ENCODE measurements at regions not wholly inside any gene's neighbourhood (a gene's known extent, or its start where the extent isn't known, plus 50 kb on each side); places are given as distances from the start of the nearest gene placed in this dataset.

DNA sequence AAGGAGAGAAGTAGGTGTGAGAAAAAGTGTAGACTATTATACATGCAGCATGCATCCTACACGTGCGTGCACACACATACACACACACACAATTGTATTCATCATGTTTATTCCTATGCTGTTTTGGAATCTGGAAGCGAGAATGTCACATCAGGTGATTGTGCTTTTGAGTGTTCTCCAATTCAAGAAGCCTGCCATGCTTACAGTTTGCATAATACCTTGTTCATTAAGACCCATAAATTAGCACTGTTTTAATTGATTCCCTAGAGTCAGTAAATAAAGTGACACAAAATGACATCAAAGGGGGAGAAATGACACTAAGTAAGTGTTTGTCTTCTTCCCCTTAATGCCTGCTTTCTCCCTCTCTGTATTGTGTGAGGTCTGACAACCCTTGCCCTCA is 336.1 kb upstream of the IGFBP7 start:
- no peak for DNase-seq (ENCODE audit: low read depth in 4 of 4, low spot score in 3 of 4)

GRCh38 chr4:57445686-57446085 is 335.5 kb upstream of the IGFBP7 start:
- DNase-seq (ENCODE audit: low read depth in 4 of 4, low spot score in 3 of 4), result no peak

DNA sequence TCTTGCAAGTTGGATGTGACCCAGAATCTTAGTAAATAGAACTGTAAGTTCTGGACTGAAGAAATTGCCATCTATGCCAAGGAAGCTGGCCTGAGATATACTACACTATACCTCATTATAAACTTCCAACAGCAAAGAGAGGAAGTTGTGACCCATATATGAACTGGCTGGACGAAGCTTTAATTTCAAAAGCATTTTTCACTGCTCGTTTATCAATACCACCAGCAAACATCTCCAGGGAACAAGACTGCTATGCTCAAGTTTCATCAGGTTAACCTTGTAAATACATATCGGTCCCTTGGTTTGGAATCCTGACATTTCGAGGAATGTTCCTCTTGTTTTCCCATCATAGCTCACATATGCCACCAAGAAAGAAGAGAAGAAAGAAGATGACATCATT is 334.5 kb upstream of the IGFBP7 start:
- no peak for DNase-seq (ENCODE audit: low read depth in 4 of 4, low spot score in 3 of 4)

DNA sequence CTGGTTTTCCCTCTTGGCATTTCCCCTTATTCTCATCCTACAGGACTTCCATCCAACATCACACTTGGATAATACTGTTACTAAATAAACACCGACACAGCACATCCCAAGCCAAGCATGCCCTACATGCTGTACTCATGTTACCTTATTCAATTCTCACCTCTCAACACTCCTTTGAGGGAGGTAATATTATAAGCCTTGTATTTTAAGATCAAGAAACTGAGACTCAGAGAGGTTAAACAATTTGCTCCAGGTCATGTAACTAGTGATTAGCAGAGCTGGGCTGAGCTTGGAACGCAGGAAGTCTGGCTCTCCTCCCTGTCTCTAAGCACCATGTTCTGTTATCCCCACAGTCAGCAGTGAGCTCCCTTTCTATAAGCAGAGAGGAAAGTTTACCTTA is 333.6 kb upstream of the IGFBP7 start:
- DNase-seq (ENCODE audit: low read depth in 4 of 4, low spot score in 3 of 4), result peak in 1 of 4 donors; percentile 40

DNA sequence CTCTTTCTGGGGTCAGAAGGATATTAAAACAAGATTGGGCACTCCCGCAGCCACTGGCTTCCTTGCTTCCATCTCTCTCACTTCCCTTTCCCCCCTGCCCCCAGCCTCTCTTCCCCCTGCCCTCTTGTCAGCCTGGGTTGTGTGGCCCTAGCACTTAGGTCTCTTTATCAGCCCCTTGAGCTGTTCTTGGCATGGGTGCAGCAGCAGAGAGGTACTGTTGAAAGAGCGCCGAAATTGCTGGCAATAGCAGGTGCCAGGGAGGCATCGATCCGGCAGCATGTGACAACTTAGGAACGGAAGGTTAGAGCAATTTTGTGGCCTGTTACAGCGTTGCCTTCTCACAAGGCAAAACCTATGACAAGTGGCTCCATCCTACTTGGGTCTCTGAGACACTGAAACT is 333.1 kb upstream of the IGFBP7 start:
- no peak for DNase-seq (ENCODE audit: low read depth in 4 of 4, low spot score in 3 of 4)

GRCh38 chr4:57442831-57443291 is 332.7 kb upstream of the IGFBP7 start:
- DNase-seq (ENCODE audit: low read depth in 4 of 4, low spot score in 3 of 4), result peak in 3 of 4 donors; percentile 47 to 60 (median 60)

DNA sequence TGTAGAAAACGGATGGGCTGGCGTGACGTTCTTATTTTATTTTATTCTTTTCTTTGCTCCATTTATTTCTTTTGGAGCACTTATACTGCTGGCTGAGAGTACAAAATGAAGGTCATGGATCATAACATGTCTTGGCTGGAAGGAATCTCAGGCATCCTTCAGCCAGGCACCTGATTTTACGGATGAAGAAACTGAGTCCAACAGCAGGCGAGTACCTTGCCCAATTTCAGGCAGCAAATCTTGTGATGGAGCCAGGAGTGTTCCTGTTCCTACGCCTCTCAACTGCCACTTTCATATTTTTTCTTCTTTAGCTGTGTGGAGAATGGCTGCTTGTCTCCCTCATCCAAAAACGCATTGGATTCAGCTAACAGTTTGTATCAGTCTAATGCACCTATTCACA is 332.1 kb upstream of the IGFBP7 start:
- no peak for DNase-seq (ENCODE audit: low read depth in 4 of 4, low spot score in 3 of 4)

DNA sequence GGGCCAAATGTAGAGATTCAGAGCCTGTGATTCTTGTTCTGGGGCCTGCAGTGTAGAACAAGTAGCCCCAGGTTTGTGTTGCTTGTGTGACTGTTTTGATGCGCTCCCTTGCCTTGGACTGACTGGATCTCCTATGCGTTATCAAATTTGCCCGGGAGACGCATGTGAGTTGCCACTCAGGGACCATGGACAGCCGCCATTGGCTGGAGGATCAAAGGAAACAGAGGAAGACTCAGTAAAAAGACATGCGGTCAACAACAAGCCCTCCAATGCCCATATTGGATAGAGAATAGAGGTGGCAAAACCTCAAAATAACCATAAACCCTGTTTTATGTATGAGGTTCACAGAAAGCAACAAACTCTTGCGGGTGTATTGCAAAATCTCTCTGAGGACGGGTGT is 327.5 kb upstream of the IGFBP7 start:
- no peak for DNase-seq (ENCODE audit: low read depth in 4 of 4, low spot score in 3 of 4)

- DNase-seq (ENCODE audit: low read depth in 4 of 4, low spot score in 3 of 4), result no peak
These were observed 325.1 kb upstream of the IGFBP7 start for GRCh38 chr4:57435300-57435699.

DNA sequence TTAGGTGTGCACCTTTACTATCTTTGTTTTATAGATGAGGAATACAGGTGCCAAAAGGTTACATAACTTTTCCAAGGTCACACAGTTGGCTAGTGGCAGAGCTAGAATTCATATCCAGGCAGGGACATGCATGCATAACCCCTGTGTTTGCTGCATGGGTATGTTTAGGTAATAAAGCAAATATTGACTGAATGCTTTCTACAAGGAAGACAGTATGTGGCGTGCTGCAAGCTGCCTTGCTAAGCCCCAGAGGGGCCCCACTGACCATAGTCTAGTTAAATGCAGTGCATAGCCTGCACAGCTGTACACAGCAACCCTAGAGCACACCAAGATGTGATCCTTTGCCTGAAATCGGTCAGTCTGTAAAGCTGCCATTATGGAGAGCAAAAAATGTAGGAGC is 320.5 kb upstream of the IGFBP7 start:
- DNase-seq (ENCODE audit: low read depth in 4 of 4, low spot score in 3 of 4), result no peak

DNA sequence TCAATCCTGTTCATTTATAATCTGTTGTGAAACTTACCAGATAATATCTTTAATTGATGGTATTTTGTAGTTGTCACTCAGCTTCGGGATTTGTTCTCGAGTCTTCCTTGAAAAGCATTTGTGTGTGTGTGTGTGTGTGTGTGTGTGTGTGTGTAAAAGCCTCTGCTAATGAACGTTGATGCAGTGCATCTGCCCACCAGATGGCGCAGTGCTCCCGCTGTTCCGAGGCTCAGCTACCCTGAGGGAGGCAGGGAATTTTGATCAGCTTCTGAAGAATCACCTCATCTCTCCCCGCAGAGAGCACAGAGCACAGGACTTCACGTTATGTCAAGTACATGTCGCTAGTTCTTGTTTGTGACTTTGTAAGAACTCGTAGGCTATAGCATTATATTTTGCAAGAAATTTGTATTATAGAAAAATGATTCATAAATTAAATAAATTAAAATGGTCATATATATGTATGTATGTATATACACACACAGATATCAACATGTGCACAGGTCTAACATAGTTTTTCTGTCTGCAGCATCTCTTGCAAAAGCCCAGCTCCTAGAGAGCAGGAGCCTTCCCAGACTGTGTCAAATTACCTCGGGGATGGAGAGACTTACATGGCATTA is 316.7 kb upstream of the IGFBP7 start:
- peak in 3 of 4 donors; percentile 55 to 65 (median 64) for DNase-seq (ENCODE audit: low read depth in 4 of 4, low spot score in 3 of 4)

GRCh38 chr4:57425610-57426009 is 315.4 kb upstream of the IGFBP7 start:
- DNase-seq (ENCODE audit: low read depth in 4 of 4, low spot score in 3 of 4), result no peak

DNA sequence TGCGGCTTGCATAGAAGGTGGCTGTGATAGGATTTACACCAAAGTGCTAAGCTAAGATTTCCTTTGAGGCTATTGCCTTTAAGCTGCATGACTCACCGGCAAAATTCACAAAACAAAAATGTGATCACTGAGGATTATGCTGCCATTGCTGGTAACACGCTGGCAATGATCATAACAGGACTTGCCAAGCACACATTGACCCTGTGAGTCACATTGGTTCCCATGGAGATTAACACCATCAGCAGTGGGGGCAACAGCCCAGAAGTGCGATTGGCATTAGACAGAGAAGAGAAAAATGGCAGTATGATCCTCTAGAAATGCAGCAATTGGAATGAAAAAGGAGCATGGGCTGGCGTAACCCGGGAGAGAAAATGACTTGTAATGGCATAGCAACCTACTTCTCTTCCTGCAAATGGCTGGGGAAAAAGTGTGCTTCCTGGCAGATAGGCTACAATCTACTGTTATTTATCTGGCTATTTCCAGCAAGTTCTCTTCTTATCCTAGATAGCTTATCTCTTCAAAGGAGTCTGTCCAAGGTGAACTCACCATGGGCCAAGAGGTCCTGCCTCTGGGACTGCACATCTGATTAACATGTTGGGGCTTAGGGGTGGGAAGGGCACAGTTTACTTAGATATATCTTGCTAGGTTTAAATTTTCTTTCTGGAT is 314.2 kb upstream of the IGFBP7 start:
- no peak for DNase-seq (ENCODE audit: low read depth in 4 of 4, low spot score in 3 of 4)

GRCh38 chr4:57418133-57418532 is 307.9 kb upstream of the IGFBP7 start:
- no peak for DNase-seq (ENCODE audit: low read depth in 4 of 4, low spot score in 3 of 4)

GRCh38 chr4:57412259-57413054 is 302.3 kb upstream of the IGFBP7 start:
- no peak for DNase-seq (ENCODE audit: low read depth in 4 of 4, low spot score in 3 of 4)

DNA sequence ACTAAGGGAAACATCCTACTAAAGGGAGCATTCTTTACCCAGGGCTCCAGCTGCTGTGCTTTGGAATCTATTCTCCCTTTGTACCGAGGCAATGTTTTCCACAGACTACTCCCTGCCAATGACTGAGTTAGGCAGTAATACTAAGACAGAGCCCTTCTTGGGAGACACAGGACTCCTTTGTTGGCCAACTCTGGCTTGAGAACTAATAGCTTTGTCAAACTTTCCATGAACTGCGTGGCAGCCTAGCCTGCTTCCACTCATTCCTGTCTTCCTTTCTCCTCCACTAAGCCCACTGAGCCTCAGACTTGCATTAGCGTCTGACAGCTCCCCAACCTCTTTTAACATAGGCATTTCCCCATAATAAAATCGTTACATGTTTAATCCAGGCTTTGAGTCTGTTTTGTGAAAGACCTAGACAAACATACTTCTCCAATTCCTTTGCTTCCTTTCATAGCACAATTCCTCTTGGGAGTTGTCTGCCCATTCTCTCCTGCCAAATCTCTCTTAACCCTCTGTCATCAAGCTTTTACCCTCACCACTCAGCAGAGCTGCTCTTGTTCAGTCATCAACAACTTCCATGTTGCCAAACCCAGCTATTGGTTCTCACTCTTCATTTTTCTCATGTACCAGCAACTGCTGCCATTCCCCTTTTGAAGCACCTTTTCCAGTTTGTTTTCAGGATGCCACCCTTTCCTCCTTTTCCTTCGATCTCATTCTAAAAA is 300.3 kb upstream of the IGFBP7 start:
- no peak for DNase-seq (ENCODE audit: low read depth in 4 of 4, low spot score in 3 of 4)

GRCh38 chr4:57405359-57405758 is 295.2 kb upstream of the IGFBP7 start:
- no peak for DNase-seq (ENCODE audit: low read depth in 4 of 4, low spot score in 3 of 4)

DNA sequence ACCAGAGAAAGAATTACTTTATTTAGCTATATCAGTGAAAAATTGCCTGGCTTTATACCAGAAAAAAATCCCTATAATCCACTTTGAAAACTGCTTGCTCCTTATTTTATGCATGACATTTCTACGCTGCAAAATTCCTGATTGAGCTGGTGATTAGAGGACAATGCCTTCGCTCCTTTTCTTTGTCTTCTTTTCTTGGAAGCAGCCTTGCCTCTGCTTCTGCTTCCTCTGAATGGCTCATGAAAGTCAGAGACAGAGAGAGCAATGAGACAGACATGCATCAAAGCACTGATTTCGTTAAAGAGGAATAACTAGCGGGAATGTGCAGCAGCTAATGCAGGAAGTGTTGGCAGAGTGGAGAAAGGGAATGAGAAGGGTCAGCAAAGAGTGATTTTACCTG is 294.3 kb upstream of the IGFBP7 start:
- DNase-seq (ENCODE audit: low read depth in 4 of 4, low spot score in 3 of 4), result no peak

GRCh38 chr4:57403591-57403990 is 293.4 kb upstream of the IGFBP7 start:
- DNase-seq (ENCODE audit: low read depth in 4 of 4, low spot score in 3 of 4), result no peak

GRCh38 chr4:57401586-57401985 is 291.4 kb upstream of the IGFBP7 start:
- no peak for DNase-seq (ENCODE audit: low read depth in 4 of 4, low spot score in 3 of 4)

GRCh38 chr4:57378766-57379165 is 268.6 kb upstream of the IGFBP7 start:
- no peak for DNase-seq (ENCODE audit: low read depth in 4 of 4, low spot score in 3 of 4)

Data from right renal pelvis (tissue), 4 donors.